A549 (cell line): ENCODE measurements at regions not wholly inside any gene's neighbourhood (a gene's known extent, or its start where the extent isn't known, plus 50 kb on each side); places are given as distances from the start of the nearest gene placed in this dataset.

Experiments used
- ATAC-seq, 2 experiments: fragments of 200-7000 bp in 1 of 2; fragments of >200 bp in 1 of 2; cut with Nextera tagmentation in 1 of 2; cut with Tn5 transposase in 1 of 2; 3 replicates each; pipeline versions ENCODE4 v1.8.0 to v1.9.1; 2018 to 2020; ENCODE audit warnings: mild to moderate bottlenecking in 1 of 2, moderate library complexity in 1 of 2
- CTCF ChIA-PET: fragments of 300-600 bp; sonication (Branson Sonifier 250); formaldehyde crosslinking; extraction: SDS; loops from one replicate; lab custom pipeline; 2021; ENCODE audit warnings: antibody characterized with exemption, inconsistent platforms; lab: Yijun Ruan, JAX
- POLR2A ChIA-PET: fragments of 350-600 bp; formaldehyde crosslinking; extraction: SDS; loops from one replicate; lab custom pipeline; 2021; ENCODE audit warnings: antibody characterized with exemption, inconsistent platforms; lab: Yijun Ruan, JAX
- DNase-seq, 2 experiments: peaks; one replicate each; pipeline versions ENCODE4 v3.0.0 to v3.0.0-alpha.2; 2011 to 2016; ENCODE audit warnings: low read depth in 1 of 2, low spot score in 1 of 2
- FAIRE-seq: peaks from 2 replicates; lab custom pipeline; 2011; peaks lifted over from hg19 to GRCh38; lab: Jason Lieb, UNC
- H3K27ac ChIP-seq, 2 experiments: fragments of >200 bp; sonication (Bioruptor Twin); formaldehyde crosslinking; 3 replicates each; pipeline ENCODE4 v1.5.1; 2016 to 2017
- H3K4me1 ChIP-seq: fragments of >200 bp; sonication (Bioruptor Twin); formaldehyde crosslinking; 3 replicates; pipeline ENCODE4 v1.6.1; 2016
- H3K4me2 ChIP-seq: fragments of >200 bp; sonication (Bioruptor Twin); formaldehyde crosslinking; 3 replicates; pipeline ENCODE4 v1.6.1; 2016
- H3K4me3 ChIP-seq: fragments of >200 bp; sonication (Bioruptor Twin); formaldehyde crosslinking; 3 replicates; pipeline ENCODE4 v1.5.1; 2016
- H3K9me3 ChIP-seq: fragments of >200 bp; sonication (Bioruptor Twin); formaldehyde crosslinking; 3 replicates; pipeline ENCODE4 v1.6.1; 2016
- CBX8 ChIP-seq: fragments of 200-600 bp; sonication (generic); IDR thresholded peaks from 2 replicates; pipeline ENCODE4 v1.6.1; 2016
- CHD4 ChIP-seq: fragments of 200-600 bp; sonication (generic); IDR thresholded peaks from 2 replicates; pipeline ENCODE4 v1.6.1; 2016; ENCODE audit warnings: antibody characterized with exemption, mild to moderate bottlenecking, borderline replicate concordance
- HOXA7 ChIP-seq: fragments of 250-450 bp; sonication (Bioruptor Pico); IDR thresholded peaks from 2 replicates; pipeline ENCODE4 v1.5.0; 2020; ENCODE audit warnings: mild to moderate bottlenecking, moderate library complexity
- HOXB5 ChIP-seq: fragments of 250-450 bp; sonication (Bioruptor Pico); IDR thresholded peaks from 2 replicates; pipeline ENCODE4 v1.5.0; 2020; ENCODE audit warnings: mild to moderate bottlenecking, moderate library complexity
- JUN ChIP-seq, 2 experiments: fragments of >200 bp; sonication (Bioruptor Twin); formaldehyde crosslinking; IDR thresholded peaks; 2 replicates in 1 of 2; 3 replicates in 1 of 2; pipeline ENCODE4 v1.6.1; 2016 to 2017
- MAFK ChIP-seq: fragments of 450-650 bp; IDR thresholded peaks from 2 replicates; pipeline ENCODE4 v1.6.1; 2014; ENCODE audit not compliant: partially characterized antibody
- POLR2A ChIP-seq: IDR thresholded peaks from 2 replicates; pipeline ENCODE4 v1.6.1; 2012; ENCODE audit warnings: mild to moderate bottlenecking, low read length
- RARB ChIP-seq: fragments of 250-450 bp; sonication (Bioruptor Pico); IDR thresholded peaks from 2 replicates; pipeline ENCODE4 v1.8.0; 2021; ENCODE audit warnings: mild to moderate bottlenecking, moderate library complexity
- RCOR1 ChIP-seq: fragments of 150-350 bp; IDR thresholded peaks from 2 replicates; pipeline ENCODE4 v1.6.1; 2014; ENCODE audit warnings: antibody characterized with exemption, low read length, low read depth
- RFX5 ChIP-seq: fragments of 450-650 bp; IDR thresholded peaks from 2 replicates; pipeline ENCODE4 v1.7.1; 2014; ENCODE audit warnings: antibody characterized with exemption, mild to moderate bottlenecking, moderate library complexity
- ZSCAN20 ChIP-seq: fragments of 250-450 bp; sonication (Bioruptor Pico); IDR thresholded peaks from 2 replicates; pipeline ENCODE4 v1.8.0; 2022; ENCODE audit warnings: mild to moderate bottlenecking, moderate library complexity
- WGBS: methylation state at CpG from one replicate; pipeline ENCODE4 v1.1.6; 2017; ENCODE audit errors: missing lambda C conversion rate; 5-methylcytosine and 5-hydroxymethylcytosine counted together
- TF ChIP-seq, protein P1 (sequence below): fragments of 250-450 bp; sonication (Bioruptor Pico); IDR thresholded peaks from 2 replicates; pipeline ENCODE4 v1.5.0; 2021; ENCODE audit warnings: mild to moderate bottlenecking, moderate library complexity, borderline replicate concordance
- TF ChIP-seq, protein P2 (sequence below): fragments of 150-350 bp; IDR thresholded peaks from 2 replicates; pipeline ENCODE4 v1.6.1; 2014; ENCODE audit warnings: low read depth, mild to moderate bottlenecking, low read length
- TF ChIP-seq, protein P3 (sequence below): fragments of 200-600 bp; sonication (generic); IDR thresholded peaks from 2 replicates; pipeline ENCODE4 v1.6.1; 2016; ENCODE audit warnings: antibody characterized with exemption, mild to moderate bottlenecking, moderate library complexity

DNA sequence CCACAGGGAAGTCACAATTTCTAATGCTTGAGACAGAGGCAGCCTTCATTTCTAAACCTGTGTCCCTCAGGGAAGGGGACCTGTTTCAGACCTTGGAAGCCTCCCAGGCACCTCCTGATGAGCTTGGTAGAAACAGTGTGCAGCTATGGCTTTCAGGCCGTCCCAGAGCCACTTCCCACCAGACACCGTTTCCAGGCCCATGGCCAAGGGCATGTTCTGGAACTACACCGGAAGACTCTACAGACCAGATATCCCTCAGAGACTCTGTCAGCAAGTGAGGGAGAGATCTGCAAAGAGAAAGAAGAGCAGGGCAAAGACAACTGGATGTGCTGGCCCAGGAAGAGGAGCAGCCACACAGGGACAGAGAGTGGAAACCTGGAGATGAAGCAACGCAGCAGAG, 82.2 kb upstream of the HSPA9 start:
- 91% methylated on average over 4 of the region's 4 CpGs for WGBS
- DNase-seq = no peak
- no peaks in the 10 kb centered on the region for H3K4me1 ChIP-seq
- no peak overlapping the region for H3K4me3 ChIP-seq
- H3K9me3 ChIP-seq = no peaks in the 10 kb centered on the region
- TF ChIP-seq JUN (IDR thresholded peaks at IDR 0.05) (no peak), HOXA7 (no peak)
- ChIA-PET CTCF (interaction anchor here (1.4 to 9.4 kb wide), 2 partner anchors 12 to 15 kb away, joined by 3 to 73 read pairs; no protein-coding TSS in a partner anchor), POLR2A (no interaction called here)
- H3K27ac ChIP-seq = no peak overlapping the region
- H3K4me2 ChIP-seq = no peak overlapping the region
- no peak for FAIRE-seq
- no peak for ATAC-seq

DNA sequence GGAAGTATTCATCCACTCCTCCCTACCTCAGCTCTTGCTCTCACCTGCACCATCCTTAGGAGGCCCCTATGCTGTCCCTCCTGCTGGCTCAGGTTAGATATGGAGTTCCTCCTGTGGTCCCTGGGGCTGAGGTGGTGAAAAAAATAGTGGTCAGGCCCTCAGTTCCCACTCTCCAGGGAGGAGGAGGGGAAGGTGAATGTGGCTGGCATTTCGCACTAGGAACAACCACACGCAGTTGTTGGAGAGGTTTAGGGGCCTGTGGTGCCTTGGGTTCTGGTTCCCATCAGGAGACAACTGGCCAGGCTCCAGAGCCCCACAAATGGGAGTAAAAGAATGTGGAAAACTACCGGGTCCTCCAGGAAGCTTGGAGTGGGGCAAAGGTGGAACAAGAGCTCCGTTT, 81.7 kb upstream of the HSPA9 start:
- H3K9me3 ChIP-seq = no peaks in the 10 kb centered on the region
- TF ChIP-seq POLR2A = no peak
- TF ChIP-seq, all 56 proteins: peak for 0
- Histone ChIP-seq H3K27ac (no peak overlapping the region), H3K4me1 (no peaks in the 10 kb centered on the region), H3K4me2 (no peak overlapping the region), H3K4me3 (no peak overlapping the region)
- no peak for FAIRE-seq
- ChIA-PET POLR2A (no interaction called here), CTCF (interaction anchor here (1.3 to 9.4 kb wide), 3 partner anchors 11 to 145 kb away, joined by 3 to 73 read pairs (median 3); no protein-coding TSS in a partner anchor)
- DNase-seq = no peak
- WGBS = 71% methylated on average over 4 of the region's 4 CpGs
- ATAC-seq = no peak

DNA sequence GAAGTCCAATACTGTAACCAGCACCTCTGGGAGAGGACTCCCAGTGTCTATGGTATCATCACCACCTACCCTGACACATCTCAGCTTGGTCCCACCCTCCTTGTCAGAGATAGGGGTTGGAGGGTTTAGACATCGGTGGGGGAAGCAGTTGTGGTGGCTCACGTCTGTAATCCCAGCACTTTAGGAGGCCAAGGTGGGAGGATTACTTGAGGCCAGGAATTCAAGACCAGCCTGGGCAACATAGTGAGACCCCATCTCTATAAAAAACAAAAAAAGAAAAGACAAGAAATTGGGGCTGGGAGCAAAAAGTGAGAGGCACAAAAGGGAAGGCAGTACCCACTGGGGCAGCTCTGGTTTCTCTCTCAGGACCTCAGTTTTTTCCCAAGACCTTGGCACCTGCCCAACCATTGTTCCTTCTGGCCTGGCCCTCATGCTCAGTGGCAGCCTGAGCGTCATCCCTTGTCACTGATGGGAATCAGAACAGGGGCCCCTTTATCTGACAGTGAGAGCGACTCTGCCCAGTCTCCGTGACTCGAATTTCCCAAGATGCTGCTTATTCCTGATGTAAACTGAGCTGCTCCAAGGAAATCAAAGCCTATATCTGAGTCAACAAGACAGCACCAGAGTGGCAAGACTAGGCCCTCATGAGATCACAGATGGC, 80.5 kb upstream of the HSPA9 start:
- DNase-seq = no peak
- no peak for FAIRE-seq
- Histone ChIP-seq H3K4me2 (no peak overlapping the region), H3K4me3 (no peak overlapping the region), H3K9me3 (no peaks in the 10 kb centered on the region), H3K27ac (no peak overlapping the region), H3K4me1 (no peaks in the 10 kb centered on the region)
- POLR2A ChIA-PET = no interaction called here
- no peak for ATAC-seq
- CTCF ChIA-PET = interaction anchor here (0.7 to 9.4 kb wide), 6 partner anchors 8 to 147 kb away, joined by 3 to 73 read pairs (median 3); no protein-coding TSS in a partner anchor
- TF ChIP-seq CHD4 (no peak), ZSCAN20 (no peak), RFX5 (no peak), JUN (IDR thresholded peaks at IDR 0.05) (no peak), RARB (CRISPR knock-in tag) (no peak), HOXB5 (no peak), CBX8 (no peak), MAFK (no peak), RCOR1 (no peak)
- TF ChIP-seq, protein P1, sequence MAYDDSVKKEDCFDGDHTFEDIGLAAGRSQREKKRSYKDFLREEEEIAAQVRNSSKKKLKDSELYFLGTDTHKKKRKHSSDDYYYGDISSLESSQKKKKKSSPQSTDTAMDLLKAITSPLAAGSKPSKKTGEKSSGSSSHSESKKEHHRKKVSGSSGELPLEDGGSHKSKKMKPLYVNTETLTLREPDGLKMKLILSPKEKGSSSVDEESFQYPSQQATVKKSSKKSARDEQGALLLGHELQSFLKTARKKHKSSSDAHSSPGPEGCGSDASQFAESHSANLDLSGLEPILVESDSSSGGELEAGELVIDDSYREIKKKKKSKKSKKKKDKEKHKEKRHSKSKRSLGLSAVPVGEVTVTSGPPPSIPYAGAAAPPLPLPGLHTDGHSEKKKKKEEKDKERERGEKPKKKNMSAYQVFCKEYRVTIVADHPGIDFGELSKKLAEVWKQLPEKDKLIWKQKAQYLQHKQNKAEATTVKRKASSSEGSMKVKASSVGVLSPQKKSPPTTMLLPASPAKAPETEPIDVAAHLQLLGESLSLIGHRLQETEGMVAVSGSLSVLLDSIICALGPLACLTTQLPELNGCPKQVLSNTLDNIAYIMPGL = no peak
- TF ChIP-seq, protein P2, sequence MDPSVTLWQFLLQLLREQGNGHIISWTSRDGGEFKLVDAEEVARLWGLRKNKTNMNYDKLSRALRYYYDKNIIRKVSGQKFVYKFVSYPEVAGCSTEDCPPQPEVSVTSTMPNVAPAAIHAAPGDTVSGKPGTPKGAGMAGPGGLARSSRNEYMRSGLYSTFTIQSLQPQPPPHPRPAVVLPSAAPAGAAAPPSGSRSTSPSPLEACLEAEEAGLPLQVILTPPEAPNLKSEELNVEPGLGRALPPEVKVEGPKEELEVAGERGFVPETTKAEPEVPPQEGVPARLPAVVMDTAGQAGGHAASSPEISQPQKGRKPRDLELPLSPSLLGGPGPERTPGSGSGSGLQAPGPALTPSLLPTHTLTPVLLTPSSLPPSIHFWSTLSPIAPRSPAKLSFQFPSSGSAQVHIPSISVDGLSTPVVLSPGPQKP = no peak
- TF ChIP-seq, protein P3, sequence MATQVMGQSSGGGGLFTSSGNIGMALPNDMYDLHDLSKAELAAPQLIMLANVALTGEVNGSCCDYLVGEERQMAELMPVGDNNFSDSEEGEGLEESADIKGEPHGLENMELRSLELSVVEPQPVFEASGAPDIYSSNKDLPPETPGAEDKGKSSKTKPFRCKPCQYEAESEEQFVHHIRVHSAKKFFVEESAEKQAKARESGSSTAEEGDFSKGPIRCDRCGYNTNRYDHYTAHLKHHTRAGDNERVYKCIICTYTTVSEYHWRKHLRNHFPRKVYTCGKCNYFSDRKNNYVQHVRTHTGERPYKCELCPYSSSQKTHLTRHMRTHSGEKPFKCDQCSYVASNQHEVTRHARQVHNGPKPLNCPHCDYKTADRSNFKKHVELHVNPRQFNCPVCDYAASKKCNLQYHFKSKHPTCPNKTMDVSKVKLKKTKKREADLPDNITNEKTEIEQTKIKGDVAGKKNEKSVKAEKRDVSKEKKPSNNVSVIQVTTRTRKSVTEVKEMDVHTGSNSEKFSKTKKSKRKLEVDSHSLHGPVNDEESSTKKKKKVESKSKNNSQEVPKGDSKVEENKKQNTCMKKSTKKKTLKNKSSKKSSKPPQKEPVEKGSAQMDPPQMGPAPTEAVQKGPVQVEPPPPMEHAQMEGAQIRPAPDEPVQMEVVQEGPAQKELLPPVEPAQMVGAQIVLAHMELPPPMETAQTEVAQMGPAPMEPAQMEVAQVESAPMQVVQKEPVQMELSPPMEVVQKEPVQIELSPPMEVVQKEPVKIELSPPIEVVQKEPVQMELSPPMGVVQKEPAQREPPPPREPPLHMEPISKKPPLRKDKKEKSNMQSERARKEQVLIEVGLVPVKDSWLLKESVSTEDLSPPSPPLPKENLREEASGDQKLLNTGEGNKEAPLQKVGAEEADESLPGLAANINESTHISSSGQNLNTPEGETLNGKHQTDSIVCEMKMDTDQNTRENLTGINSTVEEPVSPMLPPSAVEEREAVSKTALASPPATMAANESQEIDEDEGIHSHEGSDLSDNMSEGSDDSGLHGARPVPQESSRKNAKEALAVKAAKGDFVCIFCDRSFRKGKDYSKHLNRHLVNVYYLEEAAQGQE = no peak
- WGBS = 73% methylated on average over 6 of the region's 6 CpGs
